ENCODE measurements at regions not wholly inside any gene's neighbourhood (a gene's known extent, or its start where the extent isn't known, plus 50 kb on each side); places are given as distances from the start of the nearest gene placed in this dataset.
"Not testable (repeated sequence)": the region's sequence is repeated elsewhere in the genome, so short reads cannot be mapped to it uniquely, and the experiment has no call there.

DNA sequence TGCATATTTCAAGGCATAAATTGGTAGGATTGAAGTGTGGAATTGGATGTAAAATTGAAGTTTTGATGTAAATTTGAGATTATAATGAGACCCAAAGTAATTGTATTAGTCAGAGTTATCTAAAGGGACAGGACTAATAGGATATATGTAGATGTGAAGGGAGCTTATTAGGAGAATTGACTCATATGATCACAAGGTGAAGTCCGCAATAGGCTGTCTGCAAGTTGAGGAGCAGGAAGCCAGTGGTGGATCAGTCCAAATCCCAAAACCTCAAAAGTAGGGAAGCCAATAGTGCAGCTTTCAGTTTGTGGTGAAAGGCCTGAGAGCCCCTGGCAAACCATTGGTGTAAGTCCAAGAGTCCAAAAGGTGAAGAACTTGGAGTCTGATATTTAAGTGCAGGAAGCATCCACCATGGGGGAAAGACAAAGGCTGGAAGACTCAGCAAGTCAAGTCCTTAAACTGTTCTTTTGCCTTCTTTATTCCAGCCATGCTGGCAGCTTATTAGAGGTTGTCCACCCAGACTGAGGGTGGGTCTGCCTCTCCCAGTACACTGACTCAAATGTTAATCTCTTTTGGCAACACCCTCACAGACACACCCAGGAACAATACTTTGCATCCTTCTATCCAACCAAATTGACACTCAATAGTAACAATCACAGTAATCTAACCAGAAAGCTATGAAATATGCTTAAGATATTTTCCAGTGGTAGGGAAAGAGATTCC is 442.6 kb upstream of the PTCHD4 start:
- no peak for DNase-seq (ENCODE audit: extremely low read depth, low read depth)
- H3K4me3 ChIP-seq (replicated peaks; ENCODE audit: low read depth, low read length) = no peak overlapping the region
- TF ChIP-seq, protein P1, sequence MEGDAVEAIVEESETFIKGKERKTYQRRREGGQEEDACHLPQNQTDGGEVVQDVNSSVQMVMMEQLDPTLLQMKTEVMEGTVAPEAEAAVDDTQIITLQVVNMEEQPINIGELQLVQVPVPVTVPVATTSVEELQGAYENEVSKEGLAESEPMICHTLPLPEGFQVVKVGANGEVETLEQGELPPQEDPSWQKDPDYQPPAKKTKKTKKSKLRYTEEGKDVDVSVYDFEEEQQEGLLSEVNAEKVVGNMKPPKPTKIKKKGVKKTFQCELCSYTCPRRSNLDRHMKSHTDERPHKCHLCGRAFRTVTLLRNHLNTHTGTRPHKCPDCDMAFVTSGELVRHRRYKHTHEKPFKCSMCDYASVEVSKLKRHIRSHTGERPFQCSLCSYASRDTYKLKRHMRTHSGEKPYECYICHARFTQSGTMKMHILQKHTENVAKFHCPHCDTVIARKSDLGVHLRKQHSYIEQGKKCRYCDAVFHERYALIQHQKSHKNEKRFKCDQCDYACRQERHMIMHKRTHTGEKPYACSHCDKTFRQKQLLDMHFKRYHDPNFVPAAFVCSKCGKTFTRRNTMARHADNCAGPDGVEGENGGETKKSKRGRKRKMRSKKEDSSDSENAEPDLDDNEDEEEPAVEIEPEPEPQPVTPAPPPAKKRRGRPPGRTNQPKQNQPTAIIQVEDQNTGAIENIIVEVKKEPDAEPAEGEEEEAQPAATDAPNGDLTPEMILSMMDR (IDR thresholded peaks at IDR 0.05; ENCODE audit: low read depth, low read length, missing control alignments) = no peak

DNA sequence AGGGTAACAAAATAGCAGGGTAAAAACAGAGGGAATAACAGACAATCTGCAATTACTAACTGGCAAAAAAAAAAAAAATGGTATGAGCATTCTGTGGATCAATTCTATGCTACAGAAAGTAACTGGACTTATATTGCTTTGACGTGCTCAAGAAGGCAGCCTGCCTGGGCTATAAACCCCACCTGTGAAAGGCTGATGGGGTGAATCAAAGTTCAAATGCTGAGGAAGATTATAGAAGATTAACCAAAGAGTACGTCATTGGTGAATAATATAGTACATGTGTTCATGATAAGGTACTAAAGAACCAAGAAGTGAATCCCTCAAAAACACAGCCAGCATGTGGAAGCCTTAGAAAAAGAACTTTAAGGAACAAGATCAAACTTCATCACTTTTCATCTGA is 441.9 kb upstream of the PTCHD4 start:
- no peak for DNase-seq (ENCODE audit: extremely low read depth, low read depth)
- no peak overlapping the region for H3K4me3 ChIP-seq (replicated peaks; ENCODE audit: low read depth, low read length)
- TF ChIP-seq, protein P1 (IDR thresholded peaks at IDR 0.05; ENCODE audit: low read depth, low read length, missing control alignments) = no peak

DNA sequence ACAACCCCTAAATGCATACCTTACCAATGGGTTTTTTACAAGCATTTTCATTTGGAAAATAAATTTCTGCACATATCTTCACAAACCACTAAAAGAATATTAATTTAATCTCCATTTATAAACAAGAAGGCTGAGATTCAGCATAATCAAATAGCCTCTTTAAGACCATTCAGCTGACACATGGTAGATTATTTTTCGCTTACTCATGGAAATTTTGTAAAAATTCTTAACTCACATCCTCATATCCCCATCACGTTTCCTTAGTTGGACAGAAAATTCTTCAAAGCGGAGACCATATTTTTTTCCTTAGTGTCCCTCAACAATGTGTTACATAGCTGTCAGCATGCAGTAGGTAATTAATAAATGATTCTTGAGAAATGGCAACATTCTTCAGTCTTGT is 439.6 kb upstream of the PTCHD4 start:
- no peak overlapping the region for H3K4me3 ChIP-seq (replicated peaks; ENCODE audit: low read depth, low read length)
- no peak for DNase-seq (ENCODE audit: extremely low read depth, low read depth)
- TF ChIP-seq, protein P1 (IDR thresholded peaks at IDR 0.05; ENCODE audit: low read depth, low read length, missing control alignments) = no peak

DNA sequence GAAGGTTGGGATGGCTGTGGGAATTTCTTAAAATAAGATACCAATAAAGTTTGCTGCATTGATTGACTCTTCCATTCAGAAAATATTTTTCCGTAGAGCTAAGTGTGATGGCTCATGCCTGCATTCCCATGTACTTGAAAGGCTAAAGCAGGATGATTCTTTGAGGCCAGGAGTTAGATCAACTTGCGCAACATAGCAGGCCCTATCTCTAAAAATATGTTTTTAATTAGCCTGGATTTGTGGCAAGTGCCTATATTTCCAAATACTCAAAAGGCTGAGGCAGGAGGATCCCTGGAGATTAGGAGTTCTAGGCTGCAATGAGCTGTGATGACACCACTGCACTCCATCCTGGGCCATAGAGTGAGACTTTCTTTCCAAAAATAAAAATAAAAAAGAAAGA is 431.2 kb upstream of the PTCHD4 start:
- no peak overlapping the region for H3K4me3 ChIP-seq (replicated peaks; ENCODE audit: low read depth, low read length)
- TF ChIP-seq, protein P1 (IDR thresholded peaks at IDR 0.05; ENCODE audit: low read depth, low read length, missing control alignments) = no peak
- DNase-seq (ENCODE audit: extremely low read depth, low read depth) = no peak

DNA sequence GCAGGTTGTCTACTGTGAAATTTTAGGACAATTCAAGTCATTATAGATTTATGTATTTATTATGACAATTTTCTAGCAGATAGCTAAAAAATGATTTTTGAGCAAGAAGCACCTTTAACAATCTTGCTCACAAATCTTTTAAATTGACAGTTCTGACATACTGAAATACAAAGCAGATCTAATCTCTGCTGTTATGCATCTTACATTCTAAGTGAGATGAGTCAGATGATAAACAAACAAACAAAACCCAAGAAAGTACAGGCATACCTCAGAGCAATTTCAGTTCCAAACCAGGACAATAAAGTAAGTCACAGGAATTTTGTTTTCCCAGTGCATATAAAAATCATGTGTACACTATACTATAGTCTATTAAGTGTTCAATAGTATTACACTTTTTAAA is 430.7 kb upstream of the PTCHD4 start:
- H3K4me3 ChIP-seq (replicated peaks; ENCODE audit: low read depth, low read length) = no peak overlapping the region
- DNase-seq (ENCODE audit: extremely low read depth, low read depth) = no peak
- TF ChIP-seq, protein P1 (IDR thresholded peaks at IDR 0.05; ENCODE audit: low read depth, low read length, missing control alignments) = no peak

DNA sequence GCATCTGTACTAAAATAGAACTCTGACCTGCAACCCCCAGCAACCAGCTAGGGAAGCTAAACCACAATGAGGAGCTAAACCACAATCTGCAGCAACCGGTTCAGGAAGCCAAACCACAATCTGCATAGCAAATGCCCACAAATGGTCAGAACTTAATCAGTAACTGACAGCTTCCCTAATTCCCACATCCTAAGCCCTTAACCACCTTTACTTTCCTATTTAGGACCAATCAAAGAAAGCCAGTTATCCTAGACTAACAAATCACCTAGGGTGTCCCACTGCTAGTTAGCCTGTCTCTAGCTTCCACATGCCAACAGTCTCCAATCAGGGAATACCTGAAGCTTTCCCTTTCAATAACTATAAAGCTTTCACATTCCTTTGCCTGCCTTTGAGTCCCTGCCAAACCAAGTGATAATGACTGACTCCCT is 424.6 kb upstream of the PTCHD4 start:
- TF ChIP-seq, protein P1 (IDR thresholded peaks at IDR 0.05; ENCODE audit: low read depth, low read length, missing control alignments) = no peak
- peak; percentile 15 for DNase-seq (ENCODE audit: extremely low read depth, low read depth)
- H3K4me3 ChIP-seq (replicated peaks; ENCODE audit: low read depth, low read length) = no peak overlapping the region

DNA sequence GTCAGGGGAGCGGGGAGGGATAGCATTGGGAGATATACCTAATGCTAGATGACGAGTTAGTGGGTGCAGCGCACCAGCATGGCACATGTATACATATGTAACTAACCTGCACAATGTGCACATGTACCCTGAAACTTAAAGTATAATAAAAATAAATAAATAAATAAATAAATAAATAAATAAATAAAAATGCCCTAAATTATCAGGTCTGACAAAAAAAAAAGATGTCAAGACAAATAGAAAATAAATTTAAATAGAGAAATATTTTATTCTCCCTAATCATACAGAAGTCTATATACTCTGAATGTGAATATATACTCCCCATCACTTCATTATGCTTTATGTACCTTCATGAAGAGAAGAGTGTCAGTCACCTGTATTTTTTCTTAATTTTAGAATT is 420.0 kb upstream of the PTCHD4 start:
- H3K4me3 ChIP-seq (replicated peaks; ENCODE audit: low read depth, low read length); DNase-seq (ENCODE audit: extremely low read depth, low read depth): not testable (repeated sequence)
